A673 (cell line): ENCODE measurements at regions not wholly inside any gene's neighbourhood (a gene's known extent, or its start where the extent isn't known, plus 50 kb on each side); places are given as distances from the start of the nearest gene placed in this dataset.
A peak's percentile ranks its signal among the peaks of the same experiment; 100 is the strongest.
"Not testable (repeated sequence)": the region's sequence is repeated elsewhere in the genome, so short reads cannot be mapped to it uniquely, and the experiment has no call there.

Experiments used
- BruUV-seq: library from RNA; stranded (reverse); fragments of 400-500 nt; replicated peaks from 2 replicates; lab custom pipeline; 2021; lab: Mats Ljungman, UMichigan
- CTCF ChIA-PET: fragments of 300-600 bp; sonication (Branson Sonifier 250); formaldehyde crosslinking; loops from one replicate; lab custom pipeline; 2022; ENCODE audit warnings: antibody characterized with exemption; lab: Charles Lee
- POLR2A ChIA-PET: fragments of 300-600 bp; sonication (Branson Sonifier 250); formaldehyde crosslinking; loops from one replicate; lab custom pipeline; 2022; ENCODE audit warnings: antibody characterized with exemption; ENCODE audit not compliant: low non-redundant PET; lab: Charles Lee
- DNase-seq: peaks from one replicate; pipeline ENCODE4 v3.0.0-alpha.2; 2015; ENCODE audit warnings: low spot score
- H3K27ac ChIP-seq: fragments of 200-600 bp; sonication (generic); 2 replicates; pipeline ENCODE4 v1.5.1; 2016; ENCODE audit warnings: mixed run types, low read depth, mild to moderate bottlenecking, mixed read lengths, antibody characterized with exemption, low read length; ENCODE audit not compliant: poor library complexity, severe bottlenecking
- H3K27me3 ChIP-seq: fragments of 200-600 bp; sonication (generic); replicated peaks from 2 replicates; pipeline ENCODE4 v1.6.1; 2017; ENCODE audit warnings: mixed run types, low read depth, mild to moderate bottlenecking, mixed read lengths, antibody characterized with exemption, low read length; ENCODE audit not compliant: insufficient read depth, poor library complexity
- H3K36me3 ChIP-seq: fragments of 200-600 bp; sonication (generic); 2 replicates; pipeline ENCODE4 v1.6.1; 2016; ENCODE audit warnings: mixed run types, mild to moderate bottlenecking, mixed read lengths, antibody characterized with exemption, low read length; ENCODE audit not compliant: insufficient read depth, poor library complexity, severe bottlenecking
- H3K4me1 ChIP-seq: fragments of 200-600 bp; sonication (generic); 2 replicates; pipeline ENCODE4 v1.6.1; 2017; ENCODE audit warnings: mixed run types, mild to moderate bottlenecking, mixed read lengths, antibody characterized with exemption, low read length; ENCODE audit not compliant: insufficient read depth, poor library complexity, severe bottlenecking
- H3K4me3 ChIP-seq: fragments of 200-600 bp; sonication (generic); 2 replicates; pipeline ENCODE4 v1.5.1; 2016; ENCODE audit warnings: low read depth, mixed run types, mild to moderate bottlenecking, mixed read lengths, low read length; ENCODE audit not compliant: poor library complexity, severe bottlenecking
- H3K9me3 ChIP-seq: fragments of 200-600 bp; sonication (generic); 2 replicates; pipeline ENCODE4 v1.6.1; 2016; ENCODE audit warnings: mixed run types, low read depth, mild to moderate bottlenecking, mixed read lengths, antibody characterized with exemption, low read length; ENCODE audit not compliant: poor library complexity, severe bottlenecking
- CTCF ChIP-seq: fragments of 300-800, 200-600 bp; sonication (generic); conservative IDR thresholded peaks from 2 replicates; pipeline ENCODE4 v1.5.1; 2017; ENCODE audit warnings: low read depth, mild to moderate bottlenecking, antibody characterized with exemption, low read length, moderate library complexity, mixed read lengths
- EZH2 ChIP-seq: fragments of 200-600 bp; sonication (generic); IDR thresholded peaks from 2 replicates; pipeline ENCODE4 v1.6.1; 2017; ENCODE audit warnings: borderline replicate concordance, low read depth, mild to moderate bottlenecking, mixed read lengths, antibody characterized with exemption, low read length; ENCODE audit not compliant: poor library complexity, severe bottlenecking
- intact Hi-C: fragments of 100-400 bp; cut with micrococcal nuclease; formaldehyde crosslinking; loops from one replicate; pipeline ENCODE4 v1.10.0; 2022; ENCODE audit not compliant: unreplicated experiment

GRCh38 chr11:127795326-127795725 lies 792.0 kb downstream of the ETS1 start:
- H3K27ac ChIP-seq = no peak overlapping the region
- H3K4me1 ChIP-seq = no peaks in the 10 kb centered on the region
- TF ChIP-seq EZH2 (no peak), CTCF (no peak)
- no peak for DNase-seq
- H3K36me3 ChIP-seq = no peaks in the 10 kb centered on the region
- peaks cover 56% of the 10 kb centered on the region for H3K27me3 ChIP-seq
- ChIA-PET POLR2A (no interaction called here), CTCF (no interaction called here)
- no TSS peak for BruUV-seq
- no peaks in the 10 kb centered on the region for H3K9me3 ChIP-seq
- H3K4me3 ChIP-seq = no peak overlapping the region
- intact Hi-C loops = no loop called here

- no TSS peak for BruUV-seq
- no peaks in the 10 kb centered on the region for H3K36me3 ChIP-seq
- no peaks in the 10 kb centered on the region for H3K4me1 ChIP-seq
- no peak overlapping the region for H3K4me3 ChIP-seq
- H3K27me3 ChIP-seq = peaks cover 47% of the 10 kb centered on the region
- intact Hi-C loops = no loop called here
- H3K27ac ChIP-seq = no peak overlapping the region
- ChIA-PET CTCF (no interaction called here), POLR2A (no interaction called here)
- no peak for TF ChIP-seq EZH2
- no peak for TF ChIP-seq CTCF
- no peak for DNase-seq
- H3K9me3 ChIP-seq = no peaks in the 10 kb centered on the region
Measured at GRCh38 chr11:127791844-127792243, 791.3 kb upstream of the KIRREL3 start.

- DNase-seq = no peak
- no TSS peak for BruUV-seq
- TF ChIP-seq EZH2 = no peak
- TF ChIP-seq CTCF = no peak
- Histone ChIP-seq H3K4me3 (no peak overlapping the region), H3K9me3 (no peaks in the 10 kb centered on the region), H3K27me3 (peaks cover 35% of the 10 kb centered on the region), H3K27ac (no peak overlapping the region), H3K4me1 (no peaks in the 10 kb centered on the region), H3K36me3 (no peaks in the 10 kb centered on the region)
- ChIA-PET POLR2A (no interaction called here), CTCF (no interaction called here)
- intact Hi-C loops = no loop called here
Measured at GRCh38 chr11:127790592-127790991, 790.0 kb upstream of the KIRREL3 start.

GRCh38 chr11:127789927-127790326 lies 789.4 kb upstream of the KIRREL3 start:
- no peaks in the 10 kb centered on the region for H3K4me1 ChIP-seq
- ChIA-PET CTCF (no interaction called here), POLR2A (no interaction called here)
- intact Hi-C loops = no loop called here
- DNase-seq = peak; percentile 28
- no peak overlapping the region for H3K4me3 ChIP-seq
- no peak for TF ChIP-seq EZH2
- TF ChIP-seq CTCF = peak; percentile 47
- H3K27me3 ChIP-seq = peaks cover 29% of the 10 kb centered on the region
- H3K9me3 ChIP-seq = no peaks in the 10 kb centered on the region
- H3K27ac ChIP-seq = no peak overlapping the region
- BruUV-seq = no TSS peak
- no peaks in the 10 kb centered on the region for H3K36me3 ChIP-seq

- H3K4me1 ChIP-seq, intact Hi-C loops, H3K27me3 ChIP-seq, H3K36me3 ChIP-seq, DNase-seq, POLR2A ChIA-PET, H3K27ac ChIP-seq, H3K9me3 ChIP-seq, CTCF ChIA-PET, H3K4me3 ChIP-seq, BruUV-seq: not testable (repeated sequence)
Measured at GRCh38 chr11:127772938-127773337, 772.4 kb upstream of the KIRREL3 start.
